SK-N-SH treated with all-trans-retinoic acid at 6 μM for 48 hours (cell line): ENCODE measurements at regions not wholly inside any gene's neighbourhood (a gene's known extent, or its start where the extent isn't known, plus 50 kb on each side); places are given as distances from the start of the nearest gene placed in this dataset.
A peak's percentile ranks its signal among the peaks of the same experiment; 100 is the strongest.

Experiments
- ATAC-seq: fragments of 200-7000 bp; cut with Tn5 transposase; 3 replicates; pipeline ENCODE4 v1.9.1; 2020; ENCODE audit warnings: mild to moderate bottlenecking, moderate library complexity
- BACH2 ChIP-seq: fragments of 250-450 bp; sonication (Bioruptor Pico); IDR thresholded peaks from 2 replicates; pipeline ENCODE4 v1.9.0; 2021; ENCODE audit warnings: mild to moderate bottlenecking, borderline replicate concordance
- CSDC2 ChIP-seq: fragments of 250-450 bp; sonication (Bioruptor Pico); IDR thresholded peaks from 2 replicates; pipeline ENCODE4 v1.5.0; 2020; ENCODE audit warnings: mild to moderate bottlenecking, moderate library complexity
- ESRRG ChIP-seq: fragments of 250-450 bp; sonication (Bioruptor Pico); IDR thresholded peaks from 2 replicates; pipeline ENCODE4 v1.6.1; 2021; ENCODE audit warnings: mild to moderate bottlenecking
- ISL1 ChIP-seq: fragments of 250-450 bp; sonication (Bioruptor Pico); IDR thresholded peaks from 2 replicates; pipeline ENCODE4 v2.1.2; 2022; ENCODE audit warnings: mild to moderate bottlenecking, moderate library complexity
- OSR1 ChIP-seq: fragments of 250-450 bp; sonication (Bioruptor Pico); IDR thresholded peaks from 2 replicates; pipeline ENCODE4 v1.8.0; 2022; ENCODE audit warnings: moderate library complexity, mild to moderate bottlenecking, inconsistent platforms
- PATZ1 ChIP-seq: fragments of 250-450 bp; sonication (Bioruptor Pico); IDR thresholded peaks from 2 replicates; pipeline ENCODE4 v1.8.0; 2020; ENCODE audit warnings: mild to moderate bottlenecking, moderate library complexity, borderline replicate concordance
- POU6F1 ChIP-seq: fragments of 250-450 bp; sonication (Bioruptor Pico); IDR thresholded peaks from 2 replicates; pipeline ENCODE4 v1.8.0; 2021; ENCODE audit warnings: low read depth, mild to moderate bottlenecking, moderate library complexity, borderline replicate concordance
- PPARA ChIP-seq: fragments of 250-450 bp; sonication (Bioruptor Pico); IDR thresholded peaks from 2 replicates; pipeline ENCODE4 v1.5.0; 2020; ENCODE audit warnings: mild to moderate bottlenecking, borderline replicate concordance
- TCF4 ChIP-seq: fragments of 250-450 bp; sonication (Bioruptor Pico); IDR thresholded peaks from 2 replicates; pipeline ENCODE4 v1.8.0; 2021; ENCODE audit warnings: mild to moderate bottlenecking, moderate library complexity, borderline replicate concordance
- TOX ChIP-seq: fragments of 250-450 bp; sonication (Bioruptor Pico); IDR thresholded peaks from 2 replicates; pipeline ENCODE4 v1.8.0; 2021; ENCODE audit warnings: mild to moderate bottlenecking, moderate library complexity, borderline replicate concordance
- ZFP3 ChIP-seq: fragments of 250-450 bp; sonication (Bioruptor Pico); IDR thresholded peaks from 2 replicates; pipeline ENCODE4 v1.5.0; 2020; ENCODE audit warnings: mild to moderate bottlenecking, moderate library complexity
- ZFP30 ChIP-seq: fragments of 450-650 bp; formaldehyde crosslinking; IDR thresholded peaks from 2 replicates; pipeline ENCODE4 v1.5.0; 2022; ENCODE audit warnings: mild to moderate bottlenecking, moderate library complexity
- ZNF565 ChIP-seq: fragments of 450-650 bp; formaldehyde crosslinking; conservative IDR thresholded peaks from 2 replicates; pipeline ENCODE4 v1.5.0; 2020; ENCODE audit warnings: low read depth, mild to moderate bottlenecking, moderate library complexity
- ZNF8 ChIP-seq: fragments of 450-650 bp; formaldehyde crosslinking; IDR thresholded peaks from 2 replicates; pipeline ENCODE4 v1.5.0; 2020; ENCODE audit warnings: mild to moderate bottlenecking, moderate library complexity
- TF ChIP-seq, protein P1 (sequence below): fragments of 250-450 bp; sonication (Bioruptor Pico); IDR thresholded peaks from 2 replicates; pipeline ENCODE4 v1.5.0; 2020; ENCODE audit warnings: mild to moderate bottlenecking, moderate library complexity
- TF ChIP-seq, protein P2 (sequence below): fragments of 250-450 bp; sonication (Bioruptor Pico); IDR thresholded peaks from 2 replicates; pipeline ENCODE4 v1.5.1; 2021; ENCODE audit warnings: mild to moderate bottlenecking, moderate library complexity

DNA sequence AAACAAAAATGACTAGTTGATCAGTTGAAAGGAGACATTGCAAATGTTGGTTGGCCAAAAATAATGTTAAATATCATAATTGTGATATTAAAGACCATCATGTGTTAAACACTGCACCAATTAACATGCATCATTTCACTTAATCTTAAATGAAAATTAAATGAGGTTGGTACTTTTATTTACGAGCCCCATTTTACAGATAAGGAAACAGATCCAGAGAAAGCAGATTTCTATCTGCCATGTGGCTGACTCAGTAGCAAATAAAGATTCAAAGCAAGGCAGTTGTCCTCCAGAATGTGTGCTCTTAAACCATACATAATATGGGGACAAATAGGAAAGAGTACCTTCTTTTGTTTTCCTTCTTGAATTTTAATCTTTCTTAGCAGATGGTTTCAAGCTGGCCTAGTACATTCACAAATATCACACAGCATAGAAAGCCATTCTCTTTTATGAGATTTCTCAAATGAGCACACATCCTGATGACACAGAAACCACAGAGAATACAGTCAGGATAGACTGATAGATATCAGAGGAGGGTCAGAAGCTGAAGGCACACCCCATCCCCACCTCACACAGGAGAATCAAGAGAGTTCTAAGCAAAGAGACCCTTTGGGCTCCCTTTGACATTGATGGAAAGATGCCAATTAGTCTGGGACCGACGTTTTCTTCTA lies 647.9 kb upstream of the CAMK1G start:
- no peak for TF ChIP-seq POU6F1 (CRISPR knock-in tag)
- peak; percentile 66; the same call in 1 of the 2 replicates for TF ChIP-seq TCF4 (CRISPR knock-in tag)
- ATAC-seq, result no peak

GRCh38 chr1:208939537-208940085 lies 643.9 kb upstream of the CAMK1G start:
- no peak for TF ChIP-seq ZFP3
- peak; percentile 75 for TF ChIP-seq ZFP30 (CRISPR knock-in tag)
- peak; percentile 79 for ATAC-seq

DNA sequence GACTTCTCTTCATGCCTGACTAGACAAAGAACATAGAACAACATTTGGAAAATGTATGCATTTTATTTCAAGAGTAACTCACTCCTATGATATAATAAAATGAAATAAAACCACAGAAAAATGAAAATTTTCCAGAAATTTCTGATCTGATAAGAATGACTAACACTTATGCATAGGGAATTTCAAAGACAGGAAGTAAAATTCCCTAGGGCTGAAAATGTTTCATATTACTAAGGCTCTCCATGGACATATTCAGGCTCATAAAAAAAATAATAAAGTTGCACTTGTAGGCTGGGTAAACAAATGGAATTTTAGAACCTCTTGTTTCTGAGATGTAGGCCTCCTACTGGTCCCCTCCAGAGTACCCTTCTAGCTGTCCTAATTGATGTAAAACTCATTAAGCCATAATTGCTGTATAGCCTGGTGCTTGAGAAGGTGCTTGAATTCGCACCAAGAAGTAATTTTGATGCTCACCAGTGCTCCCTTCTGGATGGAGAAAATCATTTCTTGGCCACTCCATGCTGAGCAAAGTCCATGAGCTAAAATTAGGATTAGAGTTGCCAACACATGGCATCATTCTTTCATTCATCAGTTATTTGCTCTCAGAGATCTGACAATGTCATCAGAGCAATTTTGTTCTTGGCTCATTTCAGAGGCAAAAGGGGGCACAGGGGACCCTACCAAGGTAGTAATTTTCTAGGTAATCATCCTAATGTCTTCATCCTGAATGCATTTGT lies 641.0 kb upstream of the CAMK1G start:
- no peak for ATAC-seq
- TF ChIP-seq OSR1 (CRISPR knock-in tag) (peak; percentile 12; the same call in 1 of the 2 replicates), TCF4 (CRISPR knock-in tag) (no peak)
- TF ChIP-seq, all 23 proteins: peak for 1

GRCh38 chr1:208943291-208943690 lies 640.2 kb upstream of the CAMK1G start:
- TF ChIP-seq PPARA (CRISPR knock-in tag) (no peak), PATZ1 (no peak), POU6F1 (CRISPR knock-in tag) (no peak), CSDC2 (CRISPR knock-in tag) (no peak), ISL1 (no peak), BACH2 (CRISPR knock-in tag) (no peak), TOX (CRISPR knock-in tag) (no peak), ZNF8 (CRISPR knock-in tag) (no peak), ESRRG (no peak), ZFP30 (CRISPR knock-in tag) (no peak), ZNF565 (CRISPR knock-in tag) (no peak)
- TF ChIP-seq, protein P1, sequence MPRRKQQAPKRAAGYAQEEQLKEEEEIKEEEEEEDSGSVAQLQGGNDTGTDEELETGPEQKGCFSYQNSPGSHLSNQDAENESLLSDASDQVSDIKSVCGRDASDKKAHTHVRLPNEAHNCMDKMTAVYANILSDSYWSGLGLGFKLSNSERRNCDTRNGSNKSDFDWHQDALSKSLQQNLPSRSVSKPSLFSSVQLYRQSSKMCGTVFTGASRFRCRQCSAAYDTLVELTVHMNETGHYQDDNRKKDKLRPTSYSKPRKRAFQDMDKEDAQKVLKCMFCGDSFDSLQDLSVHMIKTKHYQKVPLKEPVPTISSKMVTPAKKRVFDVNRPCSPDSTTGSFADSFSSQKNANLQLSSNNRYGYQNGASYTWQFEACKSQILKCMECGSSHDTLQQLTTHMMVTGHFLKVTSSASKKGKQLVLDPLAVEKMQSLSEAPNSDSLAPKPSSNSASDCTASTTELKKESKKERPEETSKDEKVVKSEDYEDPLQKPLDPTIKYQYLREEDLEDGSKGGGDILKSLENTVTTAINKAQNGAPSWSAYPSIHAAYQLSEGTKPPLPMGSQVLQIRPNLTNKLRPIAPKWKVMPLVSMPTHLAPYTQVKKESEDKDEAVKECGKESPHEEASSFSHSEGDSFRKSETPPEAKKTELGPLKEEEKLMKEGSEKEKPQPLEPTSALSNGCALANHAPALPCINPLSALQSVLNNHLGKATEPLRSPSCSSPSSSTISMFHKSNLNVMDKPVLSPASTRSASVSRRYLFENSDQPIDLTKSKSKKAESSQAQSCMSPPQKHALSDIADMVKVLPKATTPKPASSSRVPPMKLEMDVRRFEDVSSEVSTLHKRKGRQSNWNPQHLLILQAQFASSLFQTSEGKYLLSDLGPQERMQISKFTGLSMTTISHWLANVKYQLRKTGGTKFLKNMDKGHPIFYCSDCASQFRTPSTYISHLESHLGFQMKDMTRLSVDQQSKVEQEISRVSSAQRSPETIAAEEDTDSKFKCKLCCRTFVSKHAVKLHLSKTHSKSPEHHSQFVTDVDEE (CRISPR knock-in tag), result no peak
- TF ChIP-seq, protein P2, sequence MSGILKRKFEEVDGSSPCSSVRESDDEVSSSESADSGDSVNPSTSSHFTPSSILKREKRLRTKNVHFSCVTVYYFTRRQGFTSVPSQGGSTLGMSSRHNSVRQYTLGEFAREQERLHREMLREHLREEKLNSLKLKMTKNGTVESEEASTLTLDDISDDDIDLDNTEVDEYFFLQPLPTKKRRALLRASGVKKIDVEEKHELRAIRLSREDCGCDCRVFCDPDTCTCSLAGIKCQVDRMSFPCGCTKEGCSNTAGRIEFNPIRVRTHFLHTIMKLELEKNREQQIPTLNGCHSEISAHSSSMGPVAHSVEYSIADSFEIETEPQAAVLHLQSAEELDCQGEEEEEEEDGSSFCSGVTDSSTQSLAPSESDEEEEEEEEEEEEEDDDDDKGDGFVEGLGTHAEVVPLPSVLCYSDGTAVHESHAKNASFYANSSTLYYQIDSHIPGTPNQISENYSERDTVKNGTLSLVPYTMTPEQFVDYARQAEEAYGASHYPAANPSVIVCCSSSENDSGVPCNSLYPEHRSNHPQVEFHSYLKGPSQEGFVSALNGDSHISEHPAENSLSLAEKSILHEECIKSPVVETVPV (CRISPR knock-in tag), result no peak
- no peak for ATAC-seq
